Pancreas (tissue), 10 donors: ENCODE measurements at regions not wholly inside any gene's neighbourhood (a gene's known extent, or its start where the extent isn't known, plus 50 kb on each side); places are given as distances from the start of the nearest gene placed in this dataset.

Source experiments
- ATAC-seq, 4 donors: fragments of 200-7000 bp; cut with Tn5 transposase; one replicate each; pipeline versions ENCODE4 v1.8.0 to v1.9.1; 2020; ENCODE audit warnings: mild to moderate bottlenecking in 4 of 4, moderate library complexity in 4 of 4
- DNase-seq, 6 donors: peaks; one replicate each; pipeline ENCODE4 v3.0.0-alpha.2; 2020
- FAIRE-seq: peaks from 2 replicates; lab custom pipeline; 2012; peaks lifted over from hg19 to GRCh38; lab: Jason Lieb, UNC
- H3K27ac ChIP-seq, 4 donors: fragments of 200-600 bp; sonication (generic); 1 replicate in 3 of 4; 2 replicates in 1 of 4; pipeline versions ENCODE4 v1.5.0 to v1.8.0; 2020
- H3K27me3 ChIP-seq, 4 donors: fragments of 200-600 bp; one replicate each; pipeline ENCODE4 v1.8.0; 2021
- H3K36me3 ChIP-seq, 3 donors: fragments of 200-600 bp; sonication (generic) in 1 of 3; one replicate each; pipeline versions ENCODE4 v1.5.0 to v1.8.0; 2020 to 2021
- H3K4me1 ChIP-seq, 3 donors: fragments of 200-600 bp; one replicate each; pipeline ENCODE4 v1.8.0; 2021
- H3K4me3 ChIP-seq, 4 donors: fragments of 200-600 bp; sonication (generic) in 2 of 4; one replicate each; pipeline versions ENCODE4 v1.5.0 to v1.8.0; 2020 to 2021
- H3K9me3 ChIP-seq, 4 donors: fragments of 200-600 bp; one replicate each; pipeline ENCODE4 v1.8.0; 2021
- WGBS, 2 donors: extraction: QIAGEN DNeasy Blood & Tissue Kit; methylation state at CpG; one replicate each; pipeline ENCODE4 v1.1.7; 2013; 5-methylcytosine and 5-hydroxymethylcytosine counted together
- intact Hi-C, 3 donors: fragments of 100-400 bp; cut with DNase I; formaldehyde crosslinking; loops; one replicate each; pipeline versions ENCODE4 v1.11.1 to v1.14.2; 2022
- TF ChIP-seq, protein P1 (sequence below), 4 donors: fragments of 200-600 bp; sonication (generic) in 3 of 4; IDR thresholded peaks; one replicate each; pipeline versions ENCODE4 v1.5.0 to v1.8.0; 2021; ENCODE audit warnings: antibody characterized with exemption in 4 of 4
- donor health status: healthy with polysubstance abuse.
- donor health status: DM: no; HTN: no; CAD: no; lungs with moderate emphysema.
- donor health status: DM: no; HTN: no; CAD: no.
- donor health status: control.
- donor health status: control.
- donor health status: Bipolar disorder and iron deficiency.
- donor health status: DM: yes; HTN: yes; CAD: no.
- donor health status: DM: no; HTN: no; CAD: no.
- donor health status: DM: no; HTN: no; CAD: no.
- donor health status: DM: yes; HTN: yes; CAD: no.

GRCh38 chr15:39238443-39238842, 342.4 kb upstream of the THBS1 start:
- TF ChIP-seq, protein P1, sequence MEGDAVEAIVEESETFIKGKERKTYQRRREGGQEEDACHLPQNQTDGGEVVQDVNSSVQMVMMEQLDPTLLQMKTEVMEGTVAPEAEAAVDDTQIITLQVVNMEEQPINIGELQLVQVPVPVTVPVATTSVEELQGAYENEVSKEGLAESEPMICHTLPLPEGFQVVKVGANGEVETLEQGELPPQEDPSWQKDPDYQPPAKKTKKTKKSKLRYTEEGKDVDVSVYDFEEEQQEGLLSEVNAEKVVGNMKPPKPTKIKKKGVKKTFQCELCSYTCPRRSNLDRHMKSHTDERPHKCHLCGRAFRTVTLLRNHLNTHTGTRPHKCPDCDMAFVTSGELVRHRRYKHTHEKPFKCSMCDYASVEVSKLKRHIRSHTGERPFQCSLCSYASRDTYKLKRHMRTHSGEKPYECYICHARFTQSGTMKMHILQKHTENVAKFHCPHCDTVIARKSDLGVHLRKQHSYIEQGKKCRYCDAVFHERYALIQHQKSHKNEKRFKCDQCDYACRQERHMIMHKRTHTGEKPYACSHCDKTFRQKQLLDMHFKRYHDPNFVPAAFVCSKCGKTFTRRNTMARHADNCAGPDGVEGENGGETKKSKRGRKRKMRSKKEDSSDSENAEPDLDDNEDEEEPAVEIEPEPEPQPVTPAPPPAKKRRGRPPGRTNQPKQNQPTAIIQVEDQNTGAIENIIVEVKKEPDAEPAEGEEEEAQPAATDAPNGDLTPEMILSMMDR (IDR thresholded peaks at IDR 0.05), result no peak
- no peak overlapping the region for H3K4me3 ChIP-seq
- intact Hi-C loops, result no loop called here
- H3K9me3 ChIP-seq, result no peaks in the 10 kb centered on the region
- no peaks in the 10 kb centered on the region for H3K36me3 ChIP-seq
- FAIRE-seq, result no peak
- WGBS, 2 donors, result 94 to 97% methylated on average over 6 of the region's 6 CpGs
- H3K27me3 ChIP-seq, result no peaks in the 10 kb centered on the region
- peaks cover 0 to 7% (median 0%) of the 10 kb centered on the region in 3 donors for H3K4me1 ChIP-seq
- no peak for ATAC-seq
- no peak overlapping the region for H3K27ac ChIP-seq
- no peak for DNase-seq

GRCh38 chr15:39239562-39239961, 341.3 kb upstream of the THBS1 start:
- no peak for ATAC-seq
- Histone ChIP-seq H3K4me1 (peaks cover 0 to 7% (median 0%) of the 10 kb centered on the region in 3 donors), H3K36me3 (no peaks in the 10 kb centered on the region), H3K4me3 (no peak overlapping the region), H3K9me3 (no peaks in the 10 kb centered on the region), H3K27me3 (no peaks in the 10 kb centered on the region), H3K27ac (no peak overlapping the region)
- intact Hi-C loops, result no loop called here
- TF ChIP-seq, protein P1 (IDR thresholded peaks at IDR 0.05), result no peak
- 91 to 95% methylated on average over 1 of the region's 1 CpG for WGBS, 2 donors
- FAIRE-seq, result no peak
- no peak for DNase-seq

- TF ChIP-seq, protein P1 (IDR thresholded peaks at IDR 0.05), result no peak
- H3K27me3 ChIP-seq, result no peaks in the 10 kb centered on the region
- H3K4me3 ChIP-seq, result no peak overlapping the region
- no peaks in the 10 kb centered on the region for H3K9me3 ChIP-seq
- H3K36me3 ChIP-seq, result no peaks in the 10 kb centered on the region
- ATAC-seq (peak; percentile 53 to 80 (median 67)), DNase-seq (no peak), FAIRE-seq (no peak)
- H3K27ac ChIP-seq, result no peak overlapping the region
- intact Hi-C loops, result no loop called here
- peaks cover 0 to 7% (median 0%) of the 10 kb centered on the region in 3 donors for H3K4me1 ChIP-seq
Observed at GRCh38 chr15:39242345-39242744, 338.5 kb upstream of the THBS1 start.

GRCh38 chr15:39243396-39243795, 337.5 kb upstream of the THBS1 start:
- no peaks in the 10 kb centered on the region for H3K27me3 ChIP-seq
- no peak overlapping the region for H3K4me3 ChIP-seq
- no peak overlapping the region for H3K27ac ChIP-seq
- no peaks in the 10 kb centered on the region for H3K9me3 ChIP-seq
- intact Hi-C loops, result no loop called here
- H3K36me3 ChIP-seq, result no peaks in the 10 kb centered on the region
- ATAC-seq (no peak), FAIRE-seq (no peak), DNase-seq (no peak)
- WGBS, 2 donors, result 95% methylated on average over 1 of the region's 1 CpG
- TF ChIP-seq, protein P1 (IDR thresholded peaks at IDR 0.05), result no peak
- H3K4me1 ChIP-seq, result peaks cover 0 to 11% (median 1%) of the 10 kb centered on the region in 3 donors

DNA sequence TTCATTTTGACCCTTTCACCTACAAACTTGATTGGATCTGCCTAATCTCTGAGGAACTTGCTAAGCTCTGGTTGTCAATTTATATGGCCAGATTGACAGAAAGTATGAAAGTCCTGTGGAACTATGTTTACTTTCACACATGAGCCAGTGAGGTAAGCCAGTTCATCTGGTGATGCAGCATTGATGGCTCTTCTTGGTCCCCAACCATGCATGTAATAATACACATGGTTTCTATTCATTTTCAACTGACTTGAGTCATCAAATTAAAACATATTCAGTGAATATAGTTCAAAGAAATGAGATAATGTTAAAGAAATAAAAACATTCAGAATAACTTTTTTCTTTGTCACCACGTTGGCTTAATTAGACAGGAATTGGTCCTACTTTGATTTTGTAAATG, 336.1 kb upstream of the THBS1 start:
- Histone ChIP-seq H3K4me3 (no peak overlapping the region), H3K27me3 (no peaks in the 10 kb centered on the region), H3K27ac (no peak overlapping the region), H3K4me1 (peaks cover 0 to 19% (median 7%) of the 10 kb centered on the region in 3 donors), H3K9me3 (no peaks in the 10 kb centered on the region), H3K36me3 (no peaks in the 10 kb centered on the region)
- FAIRE-seq, result no peak
- TF ChIP-seq, protein P1 (IDR thresholded peaks at IDR 0.05), result no peak
- ATAC-seq, result no peak
- DNase-seq, result no peak
- WGBS, 2 donors, result 94 to 96% methylated on average over 1 of the region's 1 CpG
- intact Hi-C loops, result no loop called here
